NCI-H1417 (cell line): ENCODE measurements at regions not wholly inside any gene's neighbourhood (a gene's known extent, or its start where the extent isn't known, plus 50 kb on each side); places are given as distances from the start of the nearest gene placed in this dataset.

Experiments
- DNase-seq, 3 experiments: peaks; one replicate each; lab custom pipeline; 2025; lab: John Stamatoyannopoulos, UW

DNA sequence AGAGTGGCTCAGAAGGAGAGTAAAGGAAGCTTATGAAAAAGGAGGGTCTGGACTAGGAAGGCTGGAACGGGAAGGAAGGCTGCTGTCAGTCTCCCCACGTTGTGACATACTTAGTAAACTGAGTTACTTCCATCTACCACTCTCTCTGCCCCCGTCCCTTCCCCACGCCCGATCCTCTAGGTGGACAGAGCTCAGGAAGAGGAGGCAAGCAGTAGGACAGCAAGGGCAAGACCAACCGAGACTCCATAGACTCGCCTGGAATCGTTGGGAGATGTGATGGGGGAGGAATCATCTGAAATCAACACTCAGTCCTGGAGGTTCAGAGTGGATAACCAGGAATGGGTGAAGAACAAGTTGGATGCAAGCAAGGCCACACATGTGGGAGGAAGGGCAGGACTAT lies 240.7 kb downstream of the BUD13 start:
- no peak for DNase-seq

DNA sequence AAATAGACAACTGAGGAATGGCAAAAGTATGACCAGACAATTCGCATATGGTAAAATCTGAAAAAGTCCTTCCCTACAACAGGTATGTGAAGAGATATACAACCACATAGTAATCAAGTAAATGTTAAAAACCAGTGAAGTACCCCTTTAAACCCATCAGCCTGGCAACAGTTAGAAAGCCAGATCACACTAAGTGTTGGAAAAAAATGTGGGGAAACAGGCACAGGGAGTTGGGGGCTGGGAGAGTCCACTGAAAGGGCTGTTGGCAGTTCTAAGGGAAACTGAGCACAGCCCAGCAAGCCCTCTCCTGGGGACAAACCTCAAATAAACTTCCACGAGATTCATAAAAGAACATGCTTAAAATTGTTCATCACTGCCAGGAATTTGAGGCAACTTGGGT lies 242.1 kb downstream of the BUD13 start:
- DNase-seq, result no peak

DNA sequence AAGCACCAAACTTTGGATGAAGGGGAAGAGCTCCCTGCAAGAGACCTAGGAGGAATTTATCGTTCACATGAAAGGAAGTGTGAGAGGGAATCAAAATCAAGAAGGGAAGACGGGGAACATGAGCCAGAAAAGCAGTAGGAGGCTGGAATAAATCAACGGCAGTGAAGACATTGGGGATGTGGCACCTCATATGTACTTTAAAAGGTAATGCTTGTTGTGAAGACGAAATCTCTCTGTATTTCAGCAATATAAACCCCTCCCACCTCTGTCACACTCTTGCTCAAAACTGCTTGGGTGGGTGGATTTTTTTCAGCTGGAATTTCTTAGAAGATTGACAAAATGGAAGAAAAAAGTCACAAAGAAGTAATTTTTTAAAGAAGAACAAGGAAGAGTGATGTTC lies 243.5 kb downstream of the BUD13 start:
- DNase-seq, result no peak

DNA sequence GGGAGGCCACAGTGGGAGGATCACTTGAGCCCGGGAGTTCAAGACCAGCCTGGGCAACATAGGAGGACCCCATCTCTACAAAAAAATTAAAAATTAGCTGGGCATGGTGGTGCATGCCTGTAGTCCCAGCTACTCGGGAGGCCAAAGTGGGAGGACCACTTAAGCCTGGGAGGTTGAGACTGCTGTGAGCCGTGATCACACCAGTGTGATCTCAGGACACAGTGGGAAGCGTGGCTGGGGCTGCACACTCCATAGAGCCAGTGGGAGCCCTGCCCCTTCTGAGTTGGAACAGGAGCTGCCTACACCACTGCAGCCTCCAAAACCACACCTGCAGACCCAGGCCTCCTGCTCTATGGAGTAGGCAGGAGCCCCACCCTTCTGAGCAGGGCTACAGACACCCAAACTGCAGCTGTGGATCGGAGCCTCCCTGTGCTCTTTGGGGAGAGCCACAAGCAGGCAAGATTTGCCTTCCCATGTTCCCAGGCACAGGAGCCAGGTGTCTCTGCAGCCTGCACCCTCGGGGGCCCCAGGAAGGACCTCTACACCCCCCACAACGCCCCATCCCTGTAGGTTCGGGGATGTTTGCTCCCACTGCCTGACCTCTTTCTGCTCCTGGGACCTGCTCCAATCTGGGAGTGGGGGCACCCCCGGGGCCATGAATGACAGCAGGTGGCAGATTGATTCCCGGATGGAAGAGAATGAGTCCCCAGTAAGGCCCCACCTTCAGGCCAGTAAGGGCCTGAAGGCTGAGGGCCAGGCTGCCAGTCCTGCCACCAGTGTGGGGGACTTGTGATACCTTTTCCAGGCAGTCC lies 245.4 kb downstream of the BUD13 start:
- DNase-seq, result no peak

DNA sequence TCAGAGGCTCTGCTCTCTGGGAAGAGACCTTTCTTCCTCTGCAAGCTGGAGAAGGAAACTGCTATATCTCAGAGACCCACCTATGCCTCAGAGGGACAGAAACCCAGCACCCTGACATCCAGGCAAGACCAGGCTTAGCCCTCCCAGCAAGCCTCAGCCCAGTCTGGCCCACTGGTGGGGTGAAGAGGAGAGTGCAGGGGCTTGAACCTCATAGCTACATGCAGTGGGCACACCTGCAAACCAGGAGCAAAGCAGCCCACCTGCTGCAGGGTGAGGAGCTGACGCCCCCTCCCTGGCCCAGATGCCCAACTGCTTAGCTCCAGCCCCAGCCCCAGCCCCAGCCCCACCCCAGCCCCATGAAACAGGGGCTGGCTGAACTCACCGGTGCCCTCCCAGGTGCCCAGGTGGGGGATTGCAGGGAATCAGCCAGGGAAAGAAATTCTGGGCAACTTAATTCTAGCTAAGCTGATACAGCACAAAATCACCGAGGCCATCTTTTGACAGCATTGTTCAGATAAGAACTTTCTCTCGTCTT lies 246.8 kb downstream of the BUD13 start:
- DNase-seq, result no peak

DNA sequence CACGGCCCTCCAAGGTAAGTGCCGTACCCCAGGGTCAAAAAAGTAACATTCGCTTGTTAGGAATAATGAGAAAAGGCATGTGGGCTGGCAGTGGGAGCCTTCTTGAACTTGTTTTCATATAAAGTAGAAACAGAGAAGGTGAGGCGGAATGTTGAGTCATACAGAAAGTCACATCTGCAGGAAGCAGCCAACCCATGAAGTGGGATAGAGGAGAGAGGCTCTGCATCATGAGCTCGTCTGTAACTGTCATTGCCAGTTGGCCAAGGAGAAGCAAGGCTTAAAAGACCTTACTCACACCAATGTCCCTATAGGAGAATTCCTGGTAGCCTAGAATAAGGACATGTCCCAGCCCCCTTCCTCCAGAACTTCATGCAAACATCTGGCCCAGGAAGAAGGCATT lies 253.3 kb downstream of the BUD13 start:
- DNase-seq, result no peak

DNA sequence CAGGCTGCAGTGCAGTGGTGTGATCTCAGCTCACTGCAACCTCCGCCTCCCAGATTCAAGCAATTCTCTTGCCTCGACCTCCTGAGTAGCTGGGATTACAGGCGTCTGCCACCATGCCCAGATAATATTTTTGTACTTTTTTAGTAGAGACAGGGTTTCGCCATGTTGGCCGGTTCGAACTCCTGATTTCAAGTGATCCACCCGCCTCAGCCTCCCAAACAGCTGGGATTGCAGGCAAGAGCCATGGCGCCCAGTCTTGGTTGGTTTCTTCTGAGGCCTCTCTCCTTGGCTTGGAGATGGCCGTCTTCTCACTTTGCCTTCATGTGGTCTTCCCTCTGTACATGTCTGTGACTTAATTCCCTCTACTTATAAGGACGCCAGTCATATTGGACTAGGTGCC lies 254.6 kb downstream of the BUD13 start:
- DNase-seq, result no peak

DNA sequence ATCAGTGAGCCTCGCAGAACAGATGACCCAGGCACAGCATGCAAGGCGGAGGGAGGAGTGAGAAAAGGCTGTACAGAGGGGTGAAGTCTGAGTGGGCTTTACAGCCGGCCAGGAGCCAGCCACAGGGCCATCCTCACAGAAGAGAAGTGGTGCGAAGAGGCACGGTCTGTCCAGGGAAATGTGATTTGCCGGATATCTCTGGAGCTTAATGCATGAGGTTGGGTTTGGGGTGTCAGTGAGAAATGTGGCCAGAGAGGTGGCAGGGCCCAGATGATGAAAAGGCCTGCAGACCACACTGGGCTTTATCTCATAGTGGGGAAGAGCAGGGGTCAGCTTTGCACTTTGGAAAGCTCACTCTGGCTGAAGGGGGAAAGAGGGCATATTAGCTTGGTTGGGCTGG lies 255.2 kb downstream of the BUD13 start:
- DNase-seq, result no peak

DNA sequence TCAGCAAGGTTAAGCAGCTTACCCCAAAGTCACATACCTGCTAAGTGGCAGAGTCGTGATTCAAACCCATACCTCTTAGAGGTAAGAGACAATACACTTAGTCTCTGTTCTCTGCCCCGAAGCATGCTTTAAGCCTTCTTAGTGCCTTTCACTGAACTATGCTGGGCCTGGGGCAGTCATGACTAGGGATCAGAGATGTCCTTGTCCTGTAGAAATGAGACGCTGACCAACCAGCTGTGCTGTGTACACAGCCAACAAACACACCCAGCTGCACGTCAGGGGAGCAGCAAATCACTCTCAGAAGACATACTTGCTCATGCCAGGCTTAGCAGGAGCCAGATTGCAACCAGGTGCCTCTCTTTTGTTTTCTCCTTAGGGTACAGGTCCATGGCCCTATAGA lies 255.7 kb downstream of the BUD13 start:
- DNase-seq, result peak in 2 of 3 experiments; percentile 31 to 69

DNA sequence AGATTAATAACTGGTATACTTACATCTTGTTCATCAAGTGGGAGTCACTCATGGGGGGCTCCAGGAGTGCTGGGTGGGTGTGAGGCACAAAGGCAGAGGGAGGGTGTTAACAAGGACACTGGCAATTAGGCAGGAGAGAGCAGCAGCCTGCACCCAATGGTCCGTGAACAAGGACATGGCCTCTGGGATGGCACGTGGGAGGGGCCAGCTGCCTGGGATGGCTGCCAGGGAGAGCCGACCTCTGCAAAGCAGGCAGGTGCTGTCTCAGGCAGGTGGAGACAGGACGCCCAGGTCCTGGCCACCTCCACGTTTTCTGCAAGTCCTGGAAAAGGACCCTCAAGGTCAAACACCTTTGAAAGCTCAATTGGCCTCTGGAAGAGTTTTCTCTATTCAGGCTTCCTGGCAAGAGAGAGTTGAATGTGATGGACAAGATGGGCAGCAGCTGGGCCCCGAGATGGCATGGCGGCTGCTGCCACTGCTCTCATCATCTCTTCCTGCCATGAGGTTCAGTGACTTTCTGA lies 257.1 kb downstream of the BUD13 start:
- peak; percentile 54 to 84 (median 77) for DNase-seq

DNA sequence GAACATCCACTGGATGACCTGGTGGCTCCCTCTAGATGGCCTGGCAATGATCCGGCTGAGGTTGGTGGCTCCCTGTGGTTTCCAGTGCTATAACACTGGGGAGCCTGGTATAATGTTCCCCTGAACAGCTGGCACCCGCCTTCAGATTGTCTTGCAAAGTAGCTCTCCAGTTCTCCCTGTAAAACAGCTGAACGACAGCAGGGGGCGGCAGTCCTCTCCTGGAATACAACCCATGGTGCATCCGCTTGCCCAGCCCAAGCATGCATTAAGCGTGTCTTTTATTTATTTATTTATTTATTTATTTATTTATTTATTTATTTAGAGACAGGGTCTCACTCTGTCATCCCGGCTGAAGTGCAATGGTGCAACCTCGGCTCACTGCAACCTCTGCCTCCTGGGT lies 258.9 kb downstream of the BUD13 start:
- peak in 1 of 3 experiments; percentile 10 for DNase-seq

DNA sequence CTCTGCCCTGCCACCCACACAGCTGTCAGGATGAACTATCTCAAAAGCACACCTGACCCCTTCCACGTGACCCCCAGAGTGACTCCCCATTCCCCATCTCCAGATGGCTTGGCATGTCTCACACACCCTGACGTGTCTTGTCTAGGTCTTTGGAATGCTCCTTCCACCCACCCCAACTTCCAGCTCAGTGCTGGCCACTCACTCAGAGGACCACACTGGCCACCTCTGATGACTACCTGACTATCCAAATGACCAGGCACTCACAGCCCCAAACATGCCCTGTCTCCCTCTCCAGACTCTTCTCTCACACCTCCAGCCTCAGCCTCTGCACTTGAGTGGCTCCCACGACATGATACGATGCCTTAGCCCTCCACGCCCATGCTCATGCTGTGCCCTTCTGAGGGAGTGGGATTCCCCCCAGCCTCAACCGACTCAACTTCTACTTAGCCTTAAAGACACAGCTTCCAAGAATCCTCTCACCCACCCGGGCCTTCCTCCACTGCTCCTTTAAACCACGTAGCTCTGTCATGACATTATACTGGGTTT lies 259.4 kb downstream of the BUD13 start:
- DNase-seq, result no peak

DNA sequence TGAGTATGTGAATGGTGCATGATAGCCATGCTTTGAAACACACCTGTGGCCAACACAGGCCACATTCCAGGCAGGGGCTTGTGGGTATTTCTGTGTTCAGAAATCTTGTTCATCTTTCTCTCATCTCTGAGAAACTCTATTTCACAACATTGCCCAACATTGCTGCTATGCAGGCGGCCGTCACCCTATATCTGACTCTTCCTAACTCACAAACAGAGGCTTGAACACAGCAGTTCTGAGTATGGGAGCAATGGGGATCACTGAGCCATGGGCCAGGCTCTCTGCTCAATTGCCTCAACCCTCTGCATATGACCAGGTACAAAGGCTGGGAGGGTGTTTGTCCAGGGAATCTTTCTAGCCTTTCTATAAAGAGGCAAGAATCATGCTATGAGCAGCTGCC lies 259.9 kb downstream of the BUD13 start:
- DNase-seq, result no peak

DNA sequence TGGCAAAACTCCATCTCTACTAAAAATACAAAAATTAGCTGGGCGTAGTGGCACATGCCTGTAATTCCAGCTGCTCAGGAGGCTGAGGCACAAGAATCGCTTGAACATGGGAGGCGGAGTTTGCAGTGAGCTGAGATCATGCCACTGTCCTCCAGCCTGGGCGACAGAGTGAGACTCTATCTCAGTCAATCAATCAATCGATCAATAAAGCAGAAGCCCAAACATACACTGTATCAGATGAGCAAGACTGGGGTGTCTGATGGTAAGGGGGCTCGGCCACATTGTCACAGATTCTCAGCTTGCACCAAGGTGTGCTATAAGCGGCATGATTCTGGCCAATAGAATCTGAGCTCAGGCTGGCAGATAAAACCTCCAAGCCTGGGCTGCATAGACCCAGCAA lies 261.1 kb downstream of the BUD13 start:
- no peak for DNase-seq

DNA sequence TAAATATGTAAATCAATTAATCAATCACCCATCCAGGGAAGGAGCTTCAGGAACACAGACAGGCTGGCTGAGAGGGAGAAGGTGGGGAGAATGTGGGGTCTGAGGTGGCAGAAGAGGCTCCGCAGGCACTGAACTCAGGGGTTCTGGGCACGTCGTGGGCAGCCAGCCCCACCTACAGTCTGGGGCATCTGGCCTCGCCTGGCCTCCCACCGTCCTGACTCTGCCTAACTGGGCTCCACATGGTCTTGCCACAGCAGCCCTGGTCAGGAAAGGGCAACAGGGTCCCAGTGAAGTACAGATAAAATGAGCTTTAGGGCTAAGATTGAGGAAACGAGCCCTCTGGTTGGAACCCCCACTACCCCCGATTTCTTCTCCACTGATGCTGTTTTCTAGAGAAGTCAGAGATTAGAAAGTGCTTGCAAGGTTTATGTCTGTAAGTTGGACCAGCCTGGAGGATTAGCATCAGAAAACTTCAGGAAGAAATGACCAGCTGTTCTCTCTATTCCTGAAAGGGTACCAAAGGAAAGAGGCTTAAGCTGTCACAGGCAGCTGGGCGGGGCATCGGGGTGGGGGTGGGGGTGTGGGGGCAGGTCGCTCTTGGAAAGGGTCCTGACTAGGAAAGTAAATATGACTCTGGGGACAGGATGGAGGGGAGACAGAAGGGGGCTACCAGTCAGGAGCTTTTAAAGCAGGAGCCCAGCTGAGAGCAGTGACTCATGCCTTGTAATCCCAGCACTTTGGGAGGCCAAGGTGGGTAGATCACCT lies 261.7 kb downstream of the BUD13 start:
- DNase-seq, result no peak

DNA sequence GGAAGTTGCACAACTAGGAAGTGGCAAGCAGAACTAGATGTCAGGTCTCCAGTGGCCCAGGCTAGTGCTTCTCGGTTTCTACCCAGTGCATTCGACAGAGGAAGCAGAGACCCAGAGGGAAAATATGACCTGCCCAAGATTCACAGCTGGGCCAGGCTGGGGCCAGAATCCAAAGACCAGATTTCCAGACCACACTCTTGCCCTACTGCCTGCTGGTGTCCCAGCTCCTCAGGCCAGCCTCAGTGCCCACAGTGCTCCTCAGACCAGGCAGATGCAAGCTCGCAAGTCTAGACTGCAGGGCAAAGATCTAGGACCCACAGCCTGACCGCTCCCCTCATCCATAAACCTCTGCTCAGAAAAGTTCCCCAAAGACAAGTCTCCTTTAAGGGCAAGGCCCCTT lies 262.6 kb downstream of the BUD13 start:
- no peak for DNase-seq

DNA sequence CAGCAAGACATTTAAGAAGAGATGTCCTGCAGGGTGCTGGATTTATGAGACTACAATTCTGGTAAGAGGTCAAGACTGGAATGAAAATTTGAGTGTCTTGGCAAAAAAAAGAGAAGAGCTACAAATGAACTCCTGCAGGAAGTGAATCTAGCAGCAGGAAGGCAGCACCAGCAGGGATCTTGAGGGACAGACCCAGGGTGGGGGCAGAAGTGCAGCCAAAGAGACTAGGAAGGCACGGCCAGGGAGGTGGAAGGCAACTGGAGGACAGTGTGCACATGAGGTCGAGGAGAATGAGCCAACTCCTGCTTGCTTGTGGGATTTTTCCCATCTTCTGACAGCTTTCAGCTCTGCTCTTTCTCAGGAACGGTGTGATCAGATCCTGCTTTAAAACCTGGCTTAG lies 263.2 kb downstream of the BUD13 start:
- DNase-seq, result no peak

DNA sequence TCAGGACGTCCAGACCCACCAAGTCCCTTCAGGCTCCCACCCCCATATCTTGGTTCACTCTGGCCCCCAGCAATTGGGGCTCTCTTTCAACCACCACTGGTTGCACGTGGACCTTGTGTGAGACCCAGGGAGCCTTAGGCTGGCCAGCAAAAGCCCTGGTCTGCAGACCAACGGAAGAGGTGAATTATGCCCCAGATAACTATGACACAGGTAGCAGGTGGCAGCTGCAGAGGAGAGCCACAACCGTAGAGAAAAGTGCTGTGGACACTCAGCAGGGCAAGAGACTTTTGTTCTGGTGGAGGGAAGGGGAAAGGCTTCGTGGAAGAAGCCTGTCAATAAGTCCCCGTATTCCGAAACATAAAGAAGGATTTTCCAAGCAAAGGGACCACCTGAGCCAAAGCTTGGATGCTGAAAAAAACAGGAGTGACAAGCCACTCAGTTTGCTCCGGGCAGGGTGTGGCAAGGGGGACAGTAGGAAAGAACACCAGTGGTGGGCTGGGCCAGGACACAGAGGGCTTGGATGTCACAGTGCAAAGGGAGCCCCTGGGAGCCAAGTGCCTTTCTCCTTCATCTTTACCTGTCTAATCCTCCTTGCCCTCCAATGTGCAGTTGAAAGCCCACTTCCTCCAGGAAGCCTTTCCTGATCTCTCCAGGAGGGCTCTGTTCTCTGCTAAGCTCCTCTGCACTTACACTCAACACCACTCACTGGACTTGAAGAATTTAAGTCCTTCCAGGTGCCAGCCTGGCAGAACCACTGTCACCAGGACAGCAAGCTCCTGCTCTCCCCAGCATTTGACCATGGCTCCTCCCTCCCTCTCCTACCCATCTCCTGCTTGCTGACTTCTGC lies 264.7 kb downstream of the BUD13 start:
- no peak for DNase-seq

DNA sequence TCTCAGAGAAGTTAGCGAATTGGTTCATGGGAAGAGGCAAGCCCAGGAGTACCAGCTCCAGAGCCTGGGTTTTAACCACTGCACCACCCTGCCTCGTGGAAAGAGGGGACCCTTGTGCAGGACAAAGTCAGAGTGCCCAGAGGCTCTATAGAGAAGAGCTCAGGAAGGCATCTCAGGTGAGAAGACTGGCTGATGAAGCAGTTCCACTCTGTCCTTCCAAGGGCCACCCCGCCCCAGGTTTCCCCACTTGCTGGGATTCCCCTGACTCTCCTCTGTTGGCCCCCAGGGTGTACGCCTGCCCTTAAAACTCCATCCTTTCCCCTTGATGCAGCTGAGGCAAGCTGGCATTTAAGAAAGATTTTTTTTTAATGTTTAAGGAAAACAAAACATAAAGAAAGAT lies 265.8 kb downstream of the BUD13 start:
- DNase-seq, result no peak

DNA sequence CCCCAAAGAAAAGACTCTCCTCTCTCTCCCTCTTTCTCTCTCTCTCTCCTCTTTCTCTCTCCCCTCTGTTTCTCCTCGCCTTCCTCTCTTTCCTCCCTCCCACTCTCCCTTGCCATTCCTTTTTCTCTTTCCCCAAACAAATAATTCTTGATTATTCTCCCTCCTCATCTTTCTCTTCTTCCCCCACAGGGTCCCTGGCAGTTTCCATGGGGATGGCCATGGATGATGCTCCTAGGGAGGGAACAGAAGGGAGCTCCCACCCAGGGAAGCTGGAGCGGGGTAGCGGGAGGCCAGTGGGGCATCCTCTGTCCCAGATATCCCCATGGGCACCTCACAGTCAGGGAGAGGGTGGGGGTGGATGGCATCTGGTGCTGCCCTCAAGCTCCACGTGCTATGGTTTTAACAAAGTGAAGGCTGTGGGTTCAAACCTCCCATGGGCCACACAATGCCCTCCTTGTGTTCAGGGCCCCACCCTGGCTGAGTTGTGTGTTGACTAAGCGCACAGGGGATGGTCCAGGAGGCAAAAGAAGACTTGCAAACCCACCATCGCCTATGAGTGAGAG lies 266.4 kb downstream of the BUD13 start:
- DNase-seq, result peak in 1 of 3 experiments; percentile 26
